ENCODE measurements at regions not wholly inside any gene's neighbourhood (a gene's known extent, or its start where the extent isn't known, plus 50 kb on each side); places are given as distances from the start of the nearest gene placed in this dataset.
"Not testable (repeated sequence)": the region's sequence is repeated elsewhere in the genome, so short reads cannot be mapped to it uniquely, and the experiment has no call there.

- Mint-ChIP-seq H3K27me3 (ENCODE audit: low read depth) (no peaks in the 10 kb centered on the region), H3K27ac (no peak overlapping the region), H3K36me3 (peaks cover 5% of the 10 kb centered on the region), H3K4me3 (no peak overlapping the region), H3K4me1 (no peaks in the 10 kb centered on the region), H3K9me3 (peaks cover 11% of the 10 kb centered on the region)
- no peak for DNase-seq (ENCODE audit: low spot score in 2 of 2, unreplicated experiment in 2 of 2)
- TF ChIP-seq CTCF (IDR thresholded peaks at IDR 0.05; ENCODE audit: unreplicated experiment) = no peak
Measured at GRCh38 chr6:6946206-6947155, 161.3 kb upstream of the RREB1 start.

GRCh38 chr6:6950373-6951145 is 157.2 kb upstream of the RREB1 start:
- H3K27me3 Mint-ChIP-seq (ENCODE audit: low read depth) = no peaks in the 10 kb centered on the region
- no peaks in the 10 kb centered on the region for H3K4me1 Mint-ChIP-seq
- peaks cover 6% of the 10 kb centered on the region for H3K36me3 Mint-ChIP-seq
- TF ChIP-seq CTCF (IDR thresholded peaks at IDR 0.05; ENCODE audit: unreplicated experiment) = no peak
- DNase-seq (ENCODE audit: low spot score in 2 of 2, unreplicated experiment in 2 of 2) = no peak
- H3K4me3 Mint-ChIP-seq = no peak overlapping the region
- H3K27ac Mint-ChIP-seq = no peak overlapping the region
- H3K9me3 Mint-ChIP-seq = peaks cover 24% of the 10 kb centered on the region

- peaks cover 24% of the 10 kb centered on the region for H3K9me3 Mint-ChIP-seq
- H3K4me3 Mint-ChIP-seq = no peak overlapping the region
- H3K4me1 Mint-ChIP-seq = no peaks in the 10 kb centered on the region
- H3K27ac Mint-ChIP-seq = no peak overlapping the region
- H3K36me3 Mint-ChIP-seq = peaks cover 6% of the 10 kb centered on the region
- TF ChIP-seq CTCF (IDR thresholded peaks at IDR 0.05; ENCODE audit: unreplicated experiment) = no peak
- DNase-seq (ENCODE audit: low spot score in 2 of 2, unreplicated experiment in 2 of 2) = no peak
- no peaks in the 10 kb centered on the region for H3K27me3 Mint-ChIP-seq (ENCODE audit: low read depth)
Measured at GRCh38 chr6:6951355-6951754, 156.4 kb upstream of the RREB1 start.

- Mint-ChIP-seq H3K4me1 (no peaks in the 10 kb centered on the region), H3K9me3 (peaks cover 24% of the 10 kb centered on the region), H3K27me3 (ENCODE audit: low read depth) (no peaks in the 10 kb centered on the region), H3K36me3 (peaks cover 6% of the 10 kb centered on the region), H3K27ac (no peak overlapping the region), H3K4me3 (no peak overlapping the region)
- DNase-seq (ENCODE audit: low spot score in 2 of 2, unreplicated experiment in 2 of 2) = no peak
- no peak for TF ChIP-seq CTCF (IDR thresholded peaks at IDR 0.05; ENCODE audit: unreplicated experiment)
Measured at GRCh38 chr6:6952484-6952883, 155.3 kb upstream of the RREB1 start.

GRCh38 chr6:6952927-6953326 is 154.8 kb upstream of the RREB1 start:
- H3K36me3 Mint-ChIP-seq; H3K27ac Mint-ChIP-seq; H3K4me3 Mint-ChIP-seq; H3K4me1 Mint-ChIP-seq; DNase-seq (ENCODE audit: low spot score in 2 of 2, unreplicated experiment in 2 of 2); H3K27me3 Mint-ChIP-seq (ENCODE audit: low read depth): not testable (repeated sequence)
- peaks cover 24% of the 10 kb centered on the region for H3K9me3 Mint-ChIP-seq
